PFSK-1 (cell line): ENCODE measurements at regions not wholly inside any gene's neighbourhood (a gene's known extent, or its start where the extent isn't known, plus 50 kb on each side); places are given as distances from the start of the nearest gene placed in this dataset.

Experiments
- POLR2AphosphoS5 ChIP-seq: IDR thresholded peaks from 2 replicates; pipeline ENCODE4 v1.6.1; 2012; ENCODE audit warnings: low read depth, mild to moderate bottlenecking, control low read depth, low read length, moderate library complexity
- REST ChIP-seq, 2 experiments: IDR thresholded peaks; 2 replicates each; pipeline versions ENCODE4 v1.6.1 to v1.8.0; 2011 to 2012; ENCODE audit warnings: low read depth in 2 of 2, low read length in 2 of 2, control low read depth in 1 of 2, inconsistent platforms in 1 of 2, mild to moderate bottlenecking in 1 of 2, moderate library complexity in 1 of 2; ENCODE audit not compliant: insufficient read depth in 1 of 2
- SIN3A ChIP-seq: IDR thresholded peaks from 2 replicates; pipeline ENCODE4 v1.6.1; 2012; ENCODE audit warnings: mild to moderate bottlenecking, low read length, moderate library complexity, borderline replicate concordance; ENCODE audit not compliant: insufficient read depth
- TAF1 ChIP-seq: IDR thresholded peaks from 2 replicates; pipeline ENCODE4 v1.6.1; 2012; ENCODE audit warnings: low read length, control low read depth, borderline replicate concordance; ENCODE audit not compliant: insufficient read depth

GRCh38 chr9:38171538-38171884, 102.5 kb upstream of the SHB start:
- TF ChIP-seq REST (IDR thresholded peaks at IDR 0.05; ENCODE audit: insufficient read depth in 1 of 2, low read depth in 2 of 2, low read length in 2 of 2) = no peak
- no peak for TF ChIP-seq POLR2AphosphoS5
- no peak for TF ChIP-seq TAF1
- TF ChIP-seq SIN3A = no peak
